Activated CD4-positive, alpha-beta T cell treated with anti-CD3 and anti-CD28 coated beads, Interleukin-2, amount 50 U/mL, for 48 hours (primary cell): ENCODE measurements at regions not wholly inside any gene's neighbourhood (a gene's known extent, or its start where the extent isn't known, plus 50 kb on each side); places are given as distances from the start of the nearest gene placed in this dataset.

ENCODE experiments used
- DNase-seq, 2 experiments: peaks; one replicate each; pipeline ENCODE4 v3.0.0-alpha.2; 2020

GRCh38 chr15:61522411-61522810 lies 293.3 kb upstream of the RORA start:
- DNase-seq = no peak

GRCh38 chr15:61521953-61522352 lies 292.9 kb upstream of the RORA start:
- DNase-seq = no peak

- DNase-seq = no peak
Observed at GRCh38 chr15:61519296-61519695, 290.2 kb upstream of the RORA start.

DNA sequence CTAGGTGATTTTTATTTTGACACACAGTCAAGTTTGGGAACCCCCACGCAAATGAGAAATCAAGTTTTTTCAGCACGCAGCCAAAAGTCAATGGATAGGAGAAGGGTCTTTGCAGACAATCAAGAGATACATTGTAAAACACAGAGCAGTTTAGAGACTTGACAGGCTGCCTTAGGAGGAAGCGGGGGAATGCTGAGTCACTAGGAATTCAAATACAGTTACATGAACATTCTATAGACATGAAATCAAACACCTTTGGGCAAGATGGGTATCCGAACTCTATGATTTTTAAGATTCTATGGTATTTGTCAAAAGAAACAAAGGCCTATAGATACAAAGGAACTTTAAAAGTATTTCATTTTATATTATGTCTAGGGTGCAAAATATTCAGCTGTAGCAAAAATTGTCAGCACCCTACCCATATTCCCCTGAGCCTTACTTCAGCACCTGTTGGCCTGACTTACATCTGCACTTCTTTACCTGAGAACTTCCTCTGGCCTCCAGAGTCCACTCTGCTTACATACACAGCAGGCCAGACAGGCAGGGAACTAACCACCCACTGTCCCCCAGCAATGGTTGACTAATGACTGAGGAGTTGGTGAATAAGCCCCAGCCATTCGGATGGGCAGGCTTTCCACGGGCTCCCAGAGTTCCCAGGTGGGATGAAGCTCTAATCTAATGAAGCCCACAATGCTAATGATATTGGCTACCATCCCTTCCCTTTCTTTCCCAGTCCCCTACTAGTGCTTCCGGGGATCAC lies 289.3 kb upstream of the RORA start:
- no peak for DNase-seq

GRCh38 chr15:61517776-61518175 lies 288.7 kb upstream of the RORA start:
- DNase-seq = no peak

- DNase-seq = no peak
Observed at GRCh38 chr15:61517335-61517734, 288.2 kb upstream of the RORA start.

DNA sequence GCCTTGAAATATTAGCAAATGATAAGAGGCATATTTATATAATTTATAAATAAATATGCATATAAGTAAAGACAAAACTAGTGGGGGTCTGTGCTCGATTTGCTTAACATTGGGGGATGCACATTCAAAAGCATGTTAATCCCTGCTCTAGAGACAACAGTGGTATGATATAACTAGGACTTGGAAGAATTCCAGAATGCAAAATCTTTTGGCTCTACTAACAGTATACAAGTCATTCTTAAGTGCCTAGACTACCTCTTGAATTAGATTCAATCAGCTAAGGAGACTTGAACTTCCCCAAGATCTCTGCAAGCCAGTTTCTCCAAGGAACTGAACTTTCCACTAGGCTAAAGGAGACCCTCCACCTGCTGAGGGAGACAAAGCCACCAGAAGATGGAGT lies 282.7 kb upstream of the RORA start:
- no peak for DNase-seq

GRCh38 chr15:61511089-61511488 lies 282.0 kb upstream of the RORA start:
- no peak for DNase-seq

DNA sequence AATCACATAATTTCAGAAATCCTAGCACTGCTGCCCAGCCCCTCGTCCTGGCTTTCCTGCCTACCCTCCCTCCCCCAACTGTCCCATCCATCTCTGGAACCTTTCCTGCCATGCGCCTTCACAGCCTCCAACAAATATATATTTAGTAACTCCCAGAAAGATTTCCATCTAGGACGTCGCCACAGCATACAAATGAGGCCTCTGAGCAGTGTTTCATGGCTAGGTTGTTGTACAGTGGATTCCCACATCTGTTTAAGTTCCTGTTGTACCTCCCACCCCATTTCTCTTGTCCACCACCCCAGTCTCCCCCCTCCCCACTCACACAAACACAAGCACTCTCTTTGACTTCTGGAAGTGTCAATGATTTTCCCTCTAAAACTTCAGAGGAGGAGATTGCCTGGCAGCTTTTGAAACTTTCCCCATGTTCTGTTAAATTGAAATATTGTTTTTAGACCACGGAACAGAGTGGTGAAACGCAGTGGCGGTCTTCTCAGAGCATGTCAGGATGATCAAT lies 280.3 kb upstream of the RORA start:
- no peak for DNase-seq

DNA sequence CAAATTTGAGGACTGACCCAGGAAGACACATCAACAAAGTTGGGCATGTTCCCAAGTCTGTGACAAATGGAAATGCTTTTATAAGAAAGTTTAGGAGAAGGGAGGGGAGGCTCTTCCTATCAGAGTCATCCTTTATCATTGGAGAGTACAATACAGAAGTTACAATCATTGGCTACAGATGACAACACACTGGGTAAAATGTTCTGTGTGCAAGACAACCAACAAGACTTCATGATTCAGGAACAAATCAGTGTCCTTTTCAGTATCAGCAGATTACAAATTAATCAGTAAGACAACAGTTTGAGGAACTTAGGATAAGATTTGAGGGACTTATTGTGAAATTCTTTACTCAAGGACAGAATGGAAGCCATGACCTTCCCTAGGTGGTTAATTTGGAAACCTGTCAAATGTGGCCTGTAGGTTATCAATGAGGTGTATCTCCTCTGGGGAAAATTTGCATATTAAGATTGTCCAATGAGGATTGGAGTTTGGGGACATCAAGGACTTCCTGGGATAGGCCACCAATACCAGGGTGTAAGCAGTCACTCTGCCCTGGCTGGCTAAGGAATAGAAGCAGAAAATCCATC lies 274.4 kb upstream of the RORA start:
- no peak for DNase-seq

GRCh38 chr15:61501815-61502389 lies 272.8 kb upstream of the RORA start:
- DNase-seq = no peak

- DNase-seq = no peak
Observed at GRCh38 chr15:61500951-61501620, 272.0 kb upstream of the RORA start.

DNA sequence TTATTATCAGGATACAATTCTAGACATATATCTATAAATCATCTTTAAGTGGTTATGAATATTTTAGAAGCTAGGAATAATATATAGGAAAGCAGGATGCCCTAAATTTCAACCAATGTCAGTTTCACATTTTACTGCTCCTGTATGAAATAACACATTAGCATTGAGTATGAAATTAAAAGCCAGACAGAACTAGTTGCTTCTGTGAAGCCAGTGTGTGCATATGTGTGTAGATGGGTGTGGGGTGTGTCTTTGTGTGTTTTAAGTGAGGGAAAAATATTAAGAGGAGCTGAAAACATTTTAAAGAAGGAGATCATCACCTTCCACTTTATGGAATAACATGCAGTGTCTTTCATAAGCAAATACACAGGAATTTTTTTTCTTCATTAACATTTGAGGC lies 271.4 kb upstream of the RORA start:
- no peak for DNase-seq

GRCh38 chr15:61499376-61499775 lies 270.3 kb upstream of the RORA start:
- DNase-seq = no peak

DNA sequence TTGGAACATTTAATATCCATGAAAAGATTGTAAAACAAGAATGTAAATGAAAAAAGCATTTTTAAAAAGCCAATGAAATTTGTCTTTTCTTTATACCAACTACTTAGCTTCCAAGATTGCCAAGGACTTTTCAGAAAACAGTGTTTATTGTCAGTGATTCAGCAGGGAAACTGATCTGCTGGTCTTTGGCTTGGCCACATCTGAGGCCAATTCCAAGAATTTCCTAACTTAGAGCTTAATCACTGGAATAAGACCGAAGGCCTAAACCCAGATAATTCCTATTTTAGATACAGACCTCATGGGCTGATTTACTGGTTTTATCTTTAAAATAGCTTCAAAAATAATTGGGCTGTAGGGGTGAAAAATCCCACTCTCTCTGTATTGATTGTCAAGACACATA lies 260.5 kb upstream of the RORA start:
- no peak for DNase-seq

GRCh38 chr15:61483599-61483998 lies 254.5 kb upstream of the RORA start:
- no peak for DNase-seq

- no peak for DNase-seq
Observed at GRCh38 chr15:61481886-61482285, 252.8 kb upstream of the RORA start.

- DNase-seq = no peak
Observed at GRCh38 chr15:61480863-61481262, 251.8 kb upstream of the RORA start.

DNA sequence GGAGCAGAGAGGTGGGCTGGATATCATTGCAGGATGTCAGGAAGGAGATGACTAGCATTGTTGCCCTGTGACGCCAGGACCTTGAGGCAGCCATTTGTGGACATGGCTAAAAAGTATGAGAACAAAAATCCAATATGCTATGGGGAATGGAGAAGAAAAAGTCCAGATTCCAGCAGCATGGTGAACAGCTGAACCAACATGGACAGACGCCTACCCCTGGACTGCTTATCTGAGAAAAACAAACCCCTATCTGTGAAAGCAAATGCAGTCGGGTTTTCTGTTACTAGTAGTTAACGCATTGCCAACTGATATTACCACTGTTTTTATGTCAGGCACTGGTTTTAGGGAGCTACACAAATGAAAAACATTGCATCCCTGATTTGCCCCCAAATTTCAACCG lies 251.2 kb upstream of the RORA start:
- no peak for DNase-seq

- DNase-seq = no peak
Observed at GRCh38 chr15:61479613-61480012, 250.5 kb upstream of the RORA start.

DNA sequence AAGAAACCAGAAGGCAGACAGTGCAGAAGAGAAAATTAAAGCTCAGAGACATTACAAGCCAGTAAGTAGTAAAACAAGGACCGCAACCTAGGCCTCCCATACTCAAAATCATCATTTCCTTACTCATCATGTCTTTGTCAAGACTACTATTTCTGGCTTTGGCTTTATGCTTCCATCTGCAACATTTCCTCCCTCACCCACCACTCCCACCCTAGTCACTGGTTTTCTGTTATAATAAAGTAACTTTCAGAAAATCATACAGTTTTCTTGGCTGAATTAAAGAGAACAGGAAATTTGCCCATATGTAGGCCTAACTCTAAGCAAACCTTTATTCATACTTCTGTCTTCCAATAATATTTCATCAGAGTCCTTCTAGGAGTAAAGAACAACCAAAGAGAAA lies 247.6 kb upstream of the RORA start:
- DNase-seq = no peak

DNA sequence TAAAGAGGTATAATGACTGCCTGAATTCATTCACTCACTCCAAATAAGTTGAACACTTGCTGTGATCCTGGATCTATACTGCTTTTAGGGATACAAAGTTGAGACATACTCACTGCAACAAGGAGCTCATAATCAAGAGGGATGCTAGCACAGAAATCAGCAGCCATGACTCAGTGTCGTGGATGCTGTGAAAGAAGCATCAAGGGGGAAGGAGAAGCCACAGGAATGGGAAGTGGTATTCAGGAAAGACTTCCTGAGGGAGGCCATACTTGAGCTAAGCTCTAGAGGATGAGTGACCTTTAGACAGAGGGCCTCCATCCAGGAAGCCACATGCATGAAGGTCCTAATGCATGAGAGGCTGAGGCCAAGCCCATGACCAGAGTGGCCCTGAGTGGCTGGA lies 245.7 kb upstream of the RORA start:
- no peak for DNase-seq

GRCh38 chr15:61467823-61468222 lies 238.7 kb upstream of the RORA start:
- DNase-seq = no peak
